GM18867 (cell line): ENCODE measurements at regions not wholly inside any gene's neighbourhood (a gene's known extent, or its start where the extent isn't known, plus 50 kb on each side); places are given as distances from the start of the nearest gene placed in this dataset.
"Not testable (repeated sequence)": the region's sequence is repeated elsewhere in the genome, so short reads cannot be mapped to it uniquely, and the experiment has no call there.

Experiments used
- ATAC-seq: cut with Tn5 transposase; IDR thresholded peaks from one replicate; pipeline ENCODE4 v1.9.1; 2021; ENCODE audit warnings: mild to moderate bottlenecking, moderate library complexity; ENCODE audit not compliant: unreplicated experiment

DNA sequence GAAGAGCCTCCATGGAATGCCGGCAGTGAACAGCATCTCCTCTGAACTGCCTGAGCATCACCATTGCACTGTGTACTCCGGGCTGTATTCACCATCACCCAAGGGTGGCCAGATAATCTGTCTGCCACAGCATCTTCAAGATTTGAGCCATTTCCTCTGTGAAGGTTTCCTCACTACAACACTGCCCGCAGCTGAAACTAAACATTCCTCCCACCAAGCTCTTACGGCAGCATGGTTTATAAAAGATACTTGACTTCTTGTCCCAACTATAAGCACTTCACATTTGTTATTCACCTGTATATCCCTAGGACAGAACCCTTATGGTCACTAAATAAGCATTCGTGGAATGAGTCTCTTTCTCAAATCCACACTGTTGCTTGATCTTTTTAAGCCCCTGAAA lies 125.9 kb downstream of the SST start:
- ATAC-seq, result no peak

DNA sequence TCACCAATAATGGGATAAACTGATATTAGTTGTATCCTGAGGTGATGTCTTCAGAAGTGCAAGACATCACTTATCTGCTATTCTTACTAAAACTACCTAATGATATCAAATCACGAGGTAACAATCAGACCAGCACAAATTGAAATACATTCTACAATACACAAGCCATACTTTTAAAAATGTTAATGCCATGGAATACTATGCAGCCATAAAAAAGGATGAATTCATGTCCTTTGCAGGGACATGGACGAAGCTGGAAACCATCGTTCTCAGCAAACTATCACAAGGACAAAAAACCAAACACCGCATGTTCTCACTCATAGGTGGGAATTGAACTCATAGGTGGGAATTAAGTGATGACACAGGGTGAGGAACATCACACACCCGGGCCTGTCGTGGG lies 129.3 kb downstream of the SST start:
- no peak for ATAC-seq

DNA sequence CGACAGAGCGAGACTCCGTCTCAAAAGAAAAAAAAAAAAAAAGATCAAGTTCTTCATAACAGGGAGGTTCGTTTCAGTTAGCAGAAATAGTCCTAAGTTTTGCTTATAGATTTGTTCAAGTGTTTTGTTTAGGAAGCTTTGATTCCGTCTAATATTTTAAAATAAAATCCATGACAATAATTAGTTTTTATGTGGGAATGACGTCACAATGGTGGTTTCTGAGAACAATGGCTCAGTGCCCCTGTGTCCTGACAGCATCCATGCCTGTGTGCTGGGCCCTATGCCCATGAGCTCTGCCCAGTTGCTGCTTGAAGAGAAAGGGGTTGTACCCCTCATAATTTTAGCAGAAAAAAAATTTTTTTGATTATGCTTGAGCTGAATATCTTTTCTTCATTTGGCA lies 134.0 kb downstream of the SST start:
- no peak for ATAC-seq

DNA sequence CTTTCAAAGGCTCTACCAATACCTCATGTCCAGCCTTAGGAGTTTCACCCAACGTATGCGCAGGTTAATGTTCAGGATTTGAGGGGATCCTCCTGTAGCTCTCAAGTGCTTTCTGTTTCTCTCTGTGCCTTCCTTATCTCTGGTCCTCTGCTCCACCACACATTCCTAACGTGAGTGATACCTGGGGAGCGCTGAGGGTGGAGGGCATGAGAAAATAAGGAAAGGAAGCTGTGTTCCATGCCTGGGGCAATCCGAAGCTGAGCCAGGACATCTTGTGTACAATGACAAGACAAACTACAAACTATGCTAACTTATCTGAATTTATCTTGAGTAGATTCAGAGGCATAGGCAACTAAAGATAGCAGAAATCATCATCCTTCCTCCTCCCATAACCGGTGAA lies 136.4 kb downstream of the SST start:
- no peak for ATAC-seq

DNA sequence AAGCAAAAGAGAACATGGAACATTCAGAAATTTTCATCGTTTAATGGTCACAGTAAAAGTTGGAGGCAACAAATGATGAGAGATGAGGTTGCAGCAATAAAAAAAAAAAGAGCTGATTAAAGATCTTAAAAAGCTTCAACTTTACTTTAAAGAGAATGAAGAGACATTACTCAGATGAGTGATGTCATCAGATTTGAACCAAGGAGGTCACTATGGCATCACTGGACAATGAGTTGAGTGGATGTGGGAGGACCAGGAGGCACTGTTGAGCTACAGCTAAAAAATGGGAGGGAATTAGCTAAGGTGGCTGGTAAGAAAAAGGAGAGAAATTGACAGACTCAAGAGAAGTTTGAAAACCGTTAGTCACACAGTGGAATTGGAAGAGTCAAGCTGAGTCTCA lies 138.4 kb downstream of the SST start:
- ATAC-seq, result no peak

DNA sequence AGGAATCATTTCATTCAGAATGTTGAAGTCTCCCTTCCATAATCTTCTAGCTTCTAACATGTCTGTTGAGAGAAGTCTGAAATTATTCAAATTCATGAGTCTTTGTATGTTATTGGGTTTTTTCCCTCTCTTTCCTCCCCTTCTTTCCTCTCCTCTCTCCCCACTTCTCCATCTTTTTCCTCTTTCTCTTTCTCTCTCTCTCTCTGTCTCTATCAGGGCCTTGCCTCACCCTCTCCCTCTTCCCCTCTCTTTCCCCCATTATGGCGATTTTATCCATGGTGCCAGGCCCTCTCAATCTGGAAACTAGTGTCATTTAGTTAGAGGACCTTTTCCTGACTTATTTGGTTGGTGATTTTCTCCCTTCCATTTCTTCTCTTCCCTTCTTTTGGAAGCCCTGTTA lies 147.3 kb downstream of the SST start:
- no peak for ATAC-seq

DNA sequence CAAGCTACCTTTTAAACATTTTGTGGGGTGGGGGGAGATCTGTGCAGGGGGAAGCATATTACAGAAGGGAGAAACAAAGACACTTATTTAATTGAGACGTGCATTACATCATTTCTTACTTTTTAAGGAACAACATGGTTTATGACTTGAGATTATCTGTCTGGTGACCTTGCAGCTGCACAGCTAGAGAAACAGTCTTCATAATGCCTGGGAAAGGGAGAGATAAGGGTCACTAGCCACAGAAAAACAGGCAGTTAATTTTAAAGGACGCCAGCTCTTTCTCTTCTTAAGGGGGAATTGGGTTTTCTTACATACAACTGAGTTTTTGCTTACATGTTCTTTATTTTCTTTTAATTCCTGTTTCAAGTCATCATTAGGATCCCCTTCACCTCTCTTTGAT lies 147.9 kb downstream of the SST start:
- no peak for ATAC-seq

DNA sequence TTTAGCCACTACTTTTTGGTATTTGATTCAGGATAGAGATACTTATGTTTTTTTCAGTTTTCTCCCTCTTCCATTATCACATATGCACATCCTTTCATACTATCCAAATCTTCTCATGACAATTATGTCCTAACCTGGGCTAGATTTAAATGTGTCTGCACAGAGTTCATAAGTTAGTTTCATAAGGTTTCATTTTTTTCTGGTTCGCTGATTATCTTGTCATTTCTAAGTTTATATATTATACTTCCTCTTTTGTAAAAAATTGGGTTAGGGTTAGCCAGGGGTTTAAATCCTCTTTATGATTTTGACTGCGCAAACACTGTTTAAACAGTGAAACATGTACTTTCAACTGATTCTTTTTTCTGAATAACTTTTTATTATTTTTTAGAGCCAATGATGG lies 148.6 kb downstream of the SST start:
- ATAC-seq, result no peak

DNA sequence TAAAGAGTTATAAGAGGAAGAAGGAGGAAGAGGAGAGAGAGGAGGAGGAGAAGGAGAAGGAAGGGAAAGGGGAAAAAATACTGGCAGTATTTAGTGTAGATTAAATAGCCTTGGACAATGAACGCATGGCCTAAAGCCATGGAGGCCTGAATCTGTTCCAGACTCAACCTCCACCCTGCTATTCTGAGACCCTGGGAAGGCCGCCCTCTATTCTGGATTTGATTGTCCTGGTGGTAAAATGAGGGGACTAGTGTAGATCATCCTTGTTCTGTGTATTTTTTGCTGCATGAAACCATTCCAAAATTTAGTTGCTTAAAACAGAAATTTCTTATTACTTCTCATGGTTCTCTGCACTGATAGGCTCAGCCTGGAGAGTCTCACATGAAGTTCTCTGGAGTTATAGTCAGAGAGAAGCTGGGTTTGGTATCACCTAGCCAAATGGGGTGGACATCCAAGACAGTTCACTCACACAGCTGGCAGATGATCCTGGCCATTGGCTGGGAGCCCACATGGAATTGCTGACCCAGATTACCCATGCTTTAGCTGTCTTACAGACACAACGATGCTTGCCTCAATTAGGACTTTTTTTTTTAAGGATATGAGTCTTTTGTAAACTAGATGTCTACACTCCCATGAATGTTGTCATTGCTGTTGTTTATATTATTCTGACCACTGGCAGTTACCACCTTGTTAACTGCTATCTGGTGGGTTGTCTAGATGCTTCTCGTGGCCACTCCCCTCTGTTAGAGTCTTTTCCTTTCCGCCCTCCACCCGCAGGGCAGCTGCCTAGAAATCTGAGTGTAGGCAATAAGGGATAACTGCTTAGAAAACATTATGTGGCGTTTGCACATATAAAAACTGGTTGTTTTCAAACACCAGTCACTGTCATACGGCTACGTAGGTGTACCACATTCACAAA lies 149.9 kb downstream of the SST start:
- no peak for ATAC-seq

DNA sequence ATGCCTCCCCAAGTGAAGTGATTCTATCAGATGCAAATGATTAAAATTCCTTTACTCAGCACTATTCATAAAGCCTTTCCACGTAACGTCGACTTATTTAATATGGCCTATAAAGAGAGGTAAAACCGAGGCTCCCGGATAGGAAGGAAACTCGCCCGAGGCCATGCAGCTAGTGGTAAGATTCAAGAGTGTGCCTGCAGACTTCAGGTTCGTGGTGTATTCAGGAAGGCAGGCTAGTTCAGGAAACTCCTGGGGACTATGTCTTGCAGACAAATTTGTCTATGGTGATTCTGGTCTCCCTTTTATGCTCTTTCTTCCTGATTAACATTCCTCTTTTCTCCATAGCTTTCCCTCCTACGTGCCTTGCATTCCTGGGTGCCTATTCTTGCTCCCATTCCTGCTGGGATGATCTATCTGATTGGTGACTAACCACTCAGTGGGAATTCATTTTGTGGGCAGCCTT lies 150.7 kb downstream of the SST start:
- no peak for ATAC-seq

DNA sequence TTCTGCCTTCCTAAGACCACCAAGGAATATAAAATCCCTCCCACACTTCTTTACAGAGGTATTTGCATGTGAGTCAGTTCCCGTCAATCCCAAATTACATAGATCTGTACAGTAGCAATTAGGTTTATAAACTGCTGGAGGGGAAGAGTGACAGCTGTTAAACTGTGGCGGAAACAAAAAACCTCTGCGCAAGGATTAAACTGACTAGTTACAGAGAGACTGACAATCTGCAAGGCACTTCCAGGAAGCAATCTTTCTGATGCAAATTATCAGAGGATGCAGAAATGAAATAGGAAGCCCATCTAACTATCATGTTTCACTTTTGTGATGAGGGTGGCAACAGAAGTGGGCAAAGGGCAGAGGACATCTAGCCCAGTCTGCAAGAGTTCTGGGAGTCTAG lies 150.4 kb downstream of the RTP4 start:
- no peak for ATAC-seq

DNA sequence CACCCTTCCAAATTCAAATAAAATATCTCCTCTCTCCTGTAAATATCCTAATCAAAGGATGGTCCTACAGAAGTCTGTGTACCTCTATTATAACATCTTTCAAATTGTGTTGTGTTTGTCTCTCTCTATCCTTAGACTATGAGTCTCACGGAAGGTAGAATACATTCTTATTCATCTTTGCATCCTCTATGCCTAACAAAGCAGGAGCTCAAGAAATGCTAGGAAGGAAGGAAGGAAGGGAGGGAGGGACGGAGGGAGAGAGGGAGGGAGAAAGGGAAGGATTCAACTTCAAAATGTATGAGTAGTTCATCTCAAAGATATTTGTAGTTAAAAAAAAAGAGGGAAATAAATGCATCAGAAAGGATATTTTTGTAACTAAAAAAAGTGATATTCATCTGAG lies 150.0 kb downstream of the RTP4 start:
- ATAC-seq, result no peak

DNA sequence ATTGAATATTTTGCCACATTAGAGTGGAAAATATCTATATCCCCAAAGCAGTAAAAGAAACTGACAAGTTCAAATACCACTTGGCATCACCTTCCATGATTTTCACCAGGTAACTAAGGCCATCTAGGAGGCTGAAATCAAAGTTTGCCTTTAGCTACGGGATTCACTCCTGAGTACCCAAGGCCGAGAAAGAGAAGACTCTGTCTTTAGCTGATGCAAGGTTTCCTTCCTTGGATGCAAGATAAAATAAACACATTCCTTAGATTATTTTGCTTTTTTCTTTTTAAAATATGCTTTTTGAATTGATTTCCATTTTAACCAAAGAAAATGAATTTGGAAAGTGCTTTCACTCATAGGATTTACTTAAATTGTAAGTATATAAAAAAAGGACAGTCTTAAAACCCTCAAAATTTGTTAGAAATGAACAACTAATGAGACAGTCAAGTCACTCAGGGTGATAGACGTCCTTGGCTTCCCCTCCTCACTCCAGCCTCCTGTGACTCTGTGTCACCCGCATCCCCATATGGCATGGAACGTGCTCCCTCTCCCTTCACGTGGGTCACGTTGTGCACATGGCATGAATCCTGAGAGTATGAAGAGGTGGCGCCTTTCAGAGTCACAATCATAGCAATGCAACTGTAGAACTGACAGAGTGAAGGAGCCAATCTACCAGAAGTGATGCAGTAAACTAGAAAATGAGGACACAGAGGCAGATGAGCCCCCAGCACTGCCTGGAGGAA lies 148.4 kb downstream of the RTP4 start:
- no peak for ATAC-seq

DNA sequence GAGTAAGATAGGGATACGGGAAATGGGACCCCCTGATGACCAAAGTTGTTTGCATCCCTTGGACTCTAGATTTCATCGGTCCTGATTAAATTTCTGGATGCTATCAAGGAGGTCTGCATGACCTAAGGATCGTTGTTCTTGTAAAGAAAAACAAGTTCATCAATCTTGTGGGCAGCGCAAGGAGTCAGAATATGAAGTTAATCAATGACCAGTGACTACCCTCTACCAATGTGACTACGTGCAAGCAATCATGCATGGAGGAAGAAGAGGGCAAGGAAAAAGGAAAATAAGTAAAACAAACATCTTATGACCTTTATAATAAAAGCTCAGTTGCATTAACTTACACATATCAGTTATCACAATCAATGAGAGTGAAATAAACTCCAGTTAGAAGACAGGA lies 139.7 kb downstream of the RTP4 start:
- ATAC-seq, result no peak

DNA sequence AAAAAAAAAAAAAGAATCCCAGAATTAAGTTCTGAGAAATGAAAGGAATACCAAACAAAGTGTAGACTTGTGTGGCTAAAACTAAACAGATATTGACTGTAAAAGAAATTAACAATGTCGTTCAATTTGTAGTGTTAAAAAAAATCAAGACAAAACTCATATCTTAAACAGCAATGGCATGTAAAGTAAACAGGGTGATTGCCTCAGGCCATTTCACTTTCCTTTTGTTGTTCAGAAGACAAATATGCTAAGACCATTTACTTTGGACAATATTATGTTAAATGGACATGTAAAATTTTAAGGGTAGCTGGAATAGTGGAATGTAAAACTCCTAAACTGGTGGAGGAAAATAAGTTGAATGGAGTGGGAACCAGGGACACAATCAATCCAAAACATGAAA lies 139.1 kb downstream of the RTP4 start:
- no peak for ATAC-seq

DNA sequence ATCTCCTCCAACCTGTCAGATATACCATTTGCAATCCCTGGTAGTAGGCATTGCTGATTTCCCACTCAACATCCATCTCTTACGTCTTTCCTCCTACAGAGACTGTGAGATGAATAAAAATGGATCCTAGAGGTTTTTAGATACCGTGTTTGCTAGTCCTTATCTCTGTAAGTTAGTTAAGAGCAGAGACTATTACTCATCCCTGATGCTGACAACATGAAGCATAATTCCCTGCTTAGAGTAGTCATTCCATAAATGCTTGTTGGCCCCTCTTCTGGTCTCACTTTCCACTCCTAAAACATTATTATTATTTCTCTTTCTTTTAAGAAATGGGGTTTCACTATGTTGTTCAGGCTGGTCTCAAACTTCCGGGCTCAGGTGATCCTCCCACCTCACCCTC lies 136.2 kb downstream of the RTP4 start:
- ATAC-seq, result no peak

DNA sequence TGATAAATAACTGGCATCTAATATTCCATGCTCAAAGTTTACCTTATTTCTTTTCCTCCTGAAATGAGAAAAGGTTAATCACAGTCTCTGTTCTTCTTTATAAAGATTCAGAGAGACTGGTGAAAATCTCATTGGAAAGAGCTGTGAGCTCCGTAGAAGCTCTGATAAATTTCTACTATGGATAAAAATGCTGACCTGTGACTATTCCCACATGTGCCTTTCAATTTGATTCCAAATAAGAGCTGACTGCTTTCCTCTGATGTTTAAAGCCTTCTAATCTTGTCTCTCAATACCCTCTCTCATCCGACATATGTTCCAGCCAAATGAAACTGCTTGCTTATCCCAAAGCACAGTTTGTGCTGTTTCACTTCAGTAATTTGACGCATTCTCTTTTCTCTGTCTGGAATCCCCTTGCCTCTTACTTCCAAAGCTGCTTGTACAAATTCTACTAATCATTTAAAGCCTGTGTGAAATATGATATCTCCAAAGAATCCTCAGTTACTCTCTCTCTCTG lies 130.1 kb downstream of the RTP4 start:
- ATAC-seq, result no peak

DNA sequence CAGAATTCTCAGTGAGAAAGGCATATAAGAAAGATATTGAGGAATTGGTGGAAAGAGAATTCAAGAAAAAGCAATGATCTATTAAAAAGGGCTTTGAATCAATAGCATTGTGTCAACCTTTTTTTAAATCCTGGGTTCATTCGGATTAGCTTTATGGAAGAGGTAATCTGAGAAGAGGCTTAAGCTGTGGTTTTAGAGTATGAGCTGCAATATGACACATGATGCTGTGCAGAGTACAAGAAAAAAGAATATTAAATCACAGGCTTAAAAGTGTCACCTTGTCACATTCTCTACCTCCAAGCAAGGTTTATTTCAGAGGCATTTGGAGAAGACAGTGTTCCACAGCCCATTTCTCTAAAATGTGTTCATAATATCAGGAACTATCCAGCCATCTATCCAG lies 128.9 kb downstream of the RTP4 start:
- no peak for ATAC-seq

DNA sequence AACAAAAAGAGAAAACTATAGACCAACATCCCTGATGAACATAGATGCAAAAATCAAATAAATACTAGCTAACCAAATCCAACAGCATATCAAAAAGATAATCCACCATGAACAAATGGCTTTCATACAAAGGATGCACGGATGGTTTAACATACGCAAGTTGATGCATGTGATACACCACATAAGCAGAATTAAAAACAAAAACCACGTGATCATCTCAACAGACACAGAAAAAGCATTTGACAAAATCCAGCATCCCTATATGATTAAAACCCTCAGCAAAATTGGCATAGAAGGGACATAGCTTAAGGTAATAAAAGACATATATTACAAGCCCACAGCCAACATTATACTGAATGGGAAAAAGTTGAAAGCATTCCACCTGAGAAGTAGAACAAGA lies 125.9 kb downstream of the RTP4 start:
- ATAC-seq, result not testable (repeated sequence)

DNA sequence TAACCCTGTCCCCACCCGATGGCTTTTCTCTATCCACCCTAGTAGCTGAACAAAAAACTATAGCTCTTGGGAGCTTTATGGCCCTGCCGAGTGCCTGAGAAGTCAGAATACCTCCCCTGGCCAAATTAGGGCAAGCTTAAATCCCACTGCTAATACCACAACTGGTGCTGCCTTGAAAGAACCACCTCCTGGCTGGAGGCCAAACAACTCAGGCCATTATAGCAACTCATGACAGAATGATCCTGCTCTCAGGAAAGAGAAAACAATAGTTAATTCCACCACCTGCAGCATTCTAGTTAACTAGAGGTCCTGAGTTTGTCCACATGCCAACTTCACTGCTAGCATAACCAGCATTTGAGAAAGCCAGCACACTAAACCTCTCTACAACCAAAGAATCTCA lies 123.2 kb downstream of the RTP4 start:
- no peak for ATAC-seq

DNA sequence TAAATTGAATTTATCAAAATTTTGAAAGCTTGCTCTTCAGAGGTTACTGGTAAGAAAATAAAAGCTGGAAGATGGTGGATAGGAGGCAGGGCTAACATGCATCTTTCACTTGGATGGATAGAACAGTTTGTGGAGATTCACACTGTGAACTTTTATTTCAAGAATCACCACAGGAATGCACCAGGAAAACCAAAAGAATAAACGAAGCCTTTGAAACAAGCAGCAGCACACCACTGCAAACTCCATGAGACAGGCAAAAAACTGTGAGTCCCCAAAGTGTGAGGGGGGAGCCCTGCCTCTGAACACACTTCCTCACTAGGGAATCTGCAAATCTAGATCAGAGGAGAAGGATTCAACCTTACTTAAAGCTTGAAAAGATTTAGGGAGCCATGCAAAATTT lies 122.2 kb downstream of the RTP4 start:
- no peak for ATAC-seq
